ENCODE measurements at regions not wholly inside any gene's neighbourhood (a gene's known extent, or its start where the extent isn't known, plus 50 kb on each side); places are given as distances from the start of the nearest gene placed in this dataset.

- TF ChIP-seq CTCF (conservative IDR thresholded peaks at IDR 0.05; ENCODE audit: low read length): no peak
- no peak for TF ChIP-seq EZH2phosphoT487 (IDR thresholded peaks at IDR 0.05; ENCODE audit: borderline replicate concordance)
These were observed 357.6 kb downstream of the DSC3 start for GRCh38 chr18:30684825-30685481.
